NAMALWA (cell line): ENCODE measurements at regions not wholly inside any gene's neighbourhood (a gene's known extent, or its start where the extent isn't known, plus 50 kb on each side); places are given as distances from the start of the nearest gene placed in this dataset.

ENCODE experiments used
- DNase-seq: peaks from one replicate; pipeline ENCODE4 v3.0.0-alpha.2; 2015; ENCODE audit warnings: low spot score

DNA sequence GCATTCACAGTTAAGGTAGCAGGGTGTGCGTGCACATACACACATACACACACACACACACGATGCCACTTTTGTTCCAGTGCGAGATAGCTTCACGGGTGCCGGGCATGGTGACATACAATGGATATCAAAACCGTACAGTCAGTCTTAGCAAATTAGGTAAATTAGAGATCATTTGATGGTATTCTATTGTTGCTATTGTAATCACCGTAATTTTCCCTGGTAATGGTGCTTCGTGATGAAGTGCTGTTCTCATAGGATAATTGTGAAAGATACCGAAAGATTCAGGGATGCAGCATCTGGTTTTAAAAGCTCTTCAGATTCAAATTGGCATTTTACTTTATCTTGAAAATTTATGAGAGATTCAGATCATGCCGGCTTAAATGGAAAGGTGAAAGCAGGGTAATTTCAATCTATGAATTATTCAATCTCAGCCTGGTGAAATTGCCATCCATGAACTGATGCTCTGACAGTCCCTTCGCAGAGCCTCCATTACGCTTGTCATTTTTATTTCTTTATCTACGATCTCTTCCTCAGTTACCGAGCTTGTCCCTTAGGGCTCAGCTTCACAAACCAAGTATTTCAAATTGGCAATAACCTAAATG is 71.3 kb upstream of the SOX4 start:
- DNase-seq: no peak

DNA sequence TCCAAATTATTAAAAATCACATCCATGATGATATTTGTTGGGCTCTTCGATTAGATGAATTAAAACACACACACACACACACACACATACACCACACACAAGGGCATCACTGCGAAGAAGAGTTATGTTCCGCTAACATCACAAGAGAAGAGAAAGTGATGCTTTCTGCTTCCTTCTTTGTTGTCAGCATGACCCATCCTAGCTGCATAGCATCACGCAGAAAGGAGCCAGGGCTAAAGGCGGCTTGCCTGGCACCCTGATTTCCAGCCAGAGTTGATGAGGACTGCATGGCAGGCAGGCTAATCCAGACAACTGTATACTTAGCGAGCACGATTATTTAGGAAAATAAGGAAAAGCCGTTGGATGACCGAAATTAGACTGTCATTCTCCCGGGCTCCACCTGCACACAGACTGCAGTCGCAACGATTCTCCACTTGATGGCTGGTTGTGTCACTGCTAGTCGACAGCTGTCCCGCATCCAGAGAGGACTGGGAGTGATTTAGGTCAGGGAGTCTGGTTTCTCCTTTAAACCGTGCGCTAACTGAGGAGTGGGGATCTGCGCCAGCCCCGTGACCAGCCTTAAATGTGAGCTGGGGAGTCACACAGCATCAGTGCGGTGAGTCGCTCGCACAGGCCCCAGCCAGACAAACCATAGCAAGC is 70.6 kb upstream of the SOX4 start:
- no peak for DNase-seq

DNA sequence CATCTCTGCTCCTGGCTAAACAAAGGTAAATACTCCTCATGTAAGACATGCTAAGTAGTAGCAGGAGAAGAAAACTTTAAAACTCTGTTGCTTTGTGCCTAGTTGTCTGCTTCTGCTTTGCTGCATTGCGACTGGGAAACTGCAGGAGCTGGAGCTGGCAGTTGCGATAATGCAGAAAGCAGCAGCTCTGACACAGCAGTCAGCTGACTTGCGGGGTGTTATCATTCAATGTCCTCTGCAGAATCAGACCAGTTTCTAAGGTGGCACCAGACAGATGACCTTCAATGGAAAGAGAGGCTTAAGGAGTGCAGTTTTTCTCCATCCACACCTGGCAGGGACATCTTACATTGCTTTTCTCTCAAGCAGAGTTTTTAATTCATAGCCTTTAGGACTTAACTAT is 69.9 kb upstream of the SOX4 start:
- no peak for DNase-seq

DNA sequence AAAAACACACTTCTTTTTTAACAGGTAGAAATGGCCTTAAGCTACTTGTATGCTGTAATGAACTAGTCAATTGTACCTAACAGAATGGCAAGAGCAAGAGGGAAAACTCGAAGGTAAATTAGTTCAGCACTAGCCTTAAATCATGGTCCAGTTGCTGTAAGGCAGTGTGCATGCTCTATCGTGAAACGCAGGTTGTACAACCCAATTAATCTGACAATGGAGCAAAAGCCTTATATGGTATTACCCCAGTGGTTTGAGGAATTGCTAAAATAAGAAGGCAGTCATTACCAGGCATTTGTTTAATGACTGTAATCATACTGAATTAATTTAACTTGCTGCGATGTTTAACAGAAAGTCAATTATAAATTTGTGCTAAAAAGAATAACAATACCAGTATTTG is 69.3 kb upstream of the SOX4 start:
- DNase-seq: no peak

DNA sequence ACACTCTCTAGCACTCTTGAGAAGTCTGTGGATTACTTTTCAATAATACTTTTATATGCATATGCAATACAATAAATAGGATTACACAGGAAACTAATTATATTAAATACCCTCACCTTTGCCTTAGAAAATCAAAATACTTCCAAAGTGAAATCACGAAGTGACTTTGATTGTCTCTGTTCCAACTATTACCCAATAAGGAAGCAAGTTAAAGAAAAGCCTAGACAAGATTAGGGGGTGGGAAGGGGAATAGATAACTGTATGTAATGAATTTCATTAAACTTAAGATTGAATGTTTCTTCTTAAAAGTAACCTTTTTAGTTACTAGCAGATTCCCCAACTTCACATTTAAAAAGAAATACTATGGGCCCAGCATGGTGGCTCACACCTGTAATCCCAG is 66.6 kb upstream of the SOX4 start:
- DNase-seq: no peak

DNA sequence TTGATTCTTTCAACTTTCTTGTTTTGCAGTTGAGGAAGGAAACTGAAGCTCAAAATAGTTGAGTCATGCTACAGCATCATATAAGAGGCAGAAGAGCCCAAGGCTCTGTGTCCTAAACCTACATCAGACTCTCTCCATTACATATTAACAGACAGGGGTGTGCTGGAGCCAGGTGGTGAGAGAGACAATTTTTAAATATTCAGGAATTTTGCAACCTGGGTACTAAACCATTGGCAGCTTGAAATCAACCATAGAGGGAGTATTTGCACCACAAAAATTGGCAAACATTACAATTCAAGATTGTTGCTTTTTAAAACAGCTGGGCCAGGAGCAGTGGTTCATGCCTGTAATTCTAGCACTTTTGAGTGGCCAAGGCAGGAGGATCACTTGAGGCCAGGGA is 65.8 kb upstream of the SOX4 start:
- no peak for DNase-seq

DNA sequence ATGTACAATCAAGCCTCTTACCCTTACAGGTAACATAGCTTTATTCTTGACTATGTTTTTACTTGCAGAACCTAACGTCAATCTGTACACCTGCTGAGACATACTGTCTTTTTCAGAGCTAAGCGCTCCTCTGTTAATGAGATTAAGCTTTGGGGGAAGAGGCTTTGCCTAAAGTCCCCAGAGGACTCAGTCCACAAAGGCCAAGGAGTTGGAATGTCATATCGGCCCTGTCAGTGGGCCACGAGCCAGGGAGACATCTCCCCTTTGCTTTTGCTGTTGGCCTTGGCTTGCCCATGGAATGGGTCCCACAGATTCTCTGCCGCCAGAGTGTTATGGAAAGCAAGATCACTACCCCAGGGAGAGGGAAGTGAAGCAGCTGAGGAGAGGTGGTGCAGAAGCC is 64.1 kb upstream of the SOX4 start:
- no peak for DNase-seq

DNA sequence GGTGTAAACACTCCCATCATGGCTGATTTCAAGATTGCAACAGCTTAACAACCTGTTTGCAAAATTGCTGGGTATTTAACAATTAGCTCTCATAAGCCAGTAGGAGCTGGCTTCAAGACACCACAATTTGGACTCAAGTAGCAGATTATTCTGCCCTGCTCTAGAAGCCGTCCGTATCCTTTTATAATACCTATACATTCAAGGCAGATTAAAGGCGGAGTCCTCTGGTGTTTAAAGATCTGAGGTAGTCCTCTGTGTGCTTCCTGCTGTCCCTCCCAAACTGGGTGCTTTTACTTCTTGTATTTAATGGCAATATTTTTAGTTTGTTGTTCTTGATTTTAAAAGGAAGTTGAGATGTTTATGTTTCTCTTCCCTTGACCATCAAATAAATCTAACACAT is 62.2 kb upstream of the SOX4 start:
- no peak for DNase-seq

DNA sequence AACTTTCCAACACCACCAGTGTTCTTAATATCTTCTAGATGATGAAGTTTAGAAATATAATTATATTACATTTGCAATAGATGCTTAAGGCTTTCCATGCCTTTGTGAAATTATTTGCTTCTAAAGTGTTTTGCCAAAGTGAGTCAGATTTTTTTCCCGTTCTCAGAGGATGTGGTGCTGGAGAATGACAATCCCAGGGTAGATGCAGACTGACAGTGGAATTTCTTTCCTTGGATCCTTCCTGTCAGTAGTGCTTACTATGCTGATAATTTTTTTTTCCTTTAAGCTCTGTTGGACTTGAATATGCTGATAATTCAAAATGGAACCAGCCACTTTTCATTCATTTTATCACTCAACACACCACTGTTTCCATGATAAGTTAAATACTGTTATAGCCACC is 59.9 kb upstream of the SOX4 start:
- DNase-seq: no peak

DNA sequence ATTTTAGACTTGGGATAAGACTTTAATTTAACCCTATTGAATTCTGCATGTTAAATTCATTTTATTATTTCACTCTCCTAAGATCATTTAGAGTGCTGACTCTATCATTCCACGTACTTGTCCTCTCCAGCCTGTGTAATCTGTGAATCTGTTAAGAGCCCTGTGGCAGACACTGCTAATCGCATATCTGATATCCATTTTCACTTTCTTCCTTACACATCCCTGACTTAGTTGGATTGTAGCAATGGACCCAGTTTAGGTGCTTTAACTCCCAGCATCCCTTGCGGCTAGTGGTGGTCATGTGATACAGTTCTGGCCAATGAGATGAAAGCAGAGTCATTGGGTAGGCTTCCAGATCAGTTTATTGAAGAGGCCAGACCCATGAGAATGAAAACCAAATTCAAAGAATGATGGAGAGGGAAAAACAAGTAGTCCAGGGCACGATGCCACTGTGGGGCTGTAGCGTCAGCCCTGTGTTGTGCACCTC is 57.2 kb upstream of the SOX4 start:
- no peak for DNase-seq

DNA sequence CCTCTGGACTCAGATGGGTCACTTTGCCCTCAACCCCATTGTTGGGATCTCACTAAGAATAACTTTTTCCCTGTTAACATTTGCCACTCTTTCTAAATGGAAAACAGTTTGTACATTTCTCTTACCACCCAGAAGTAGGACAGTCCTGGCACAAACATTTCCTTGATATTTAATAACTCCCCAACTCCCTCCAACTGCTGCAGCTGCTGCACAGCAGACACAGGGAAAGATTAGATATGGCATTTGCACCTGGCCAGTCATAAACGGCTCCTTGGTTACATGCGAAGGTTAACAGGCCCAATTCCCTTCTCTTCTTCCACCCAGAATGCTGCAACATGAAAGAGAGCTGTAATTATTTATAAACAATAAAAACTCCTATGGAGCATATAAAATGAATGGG is 55.9 kb upstream of the SOX4 start:
- DNase-seq: no peak

DNA sequence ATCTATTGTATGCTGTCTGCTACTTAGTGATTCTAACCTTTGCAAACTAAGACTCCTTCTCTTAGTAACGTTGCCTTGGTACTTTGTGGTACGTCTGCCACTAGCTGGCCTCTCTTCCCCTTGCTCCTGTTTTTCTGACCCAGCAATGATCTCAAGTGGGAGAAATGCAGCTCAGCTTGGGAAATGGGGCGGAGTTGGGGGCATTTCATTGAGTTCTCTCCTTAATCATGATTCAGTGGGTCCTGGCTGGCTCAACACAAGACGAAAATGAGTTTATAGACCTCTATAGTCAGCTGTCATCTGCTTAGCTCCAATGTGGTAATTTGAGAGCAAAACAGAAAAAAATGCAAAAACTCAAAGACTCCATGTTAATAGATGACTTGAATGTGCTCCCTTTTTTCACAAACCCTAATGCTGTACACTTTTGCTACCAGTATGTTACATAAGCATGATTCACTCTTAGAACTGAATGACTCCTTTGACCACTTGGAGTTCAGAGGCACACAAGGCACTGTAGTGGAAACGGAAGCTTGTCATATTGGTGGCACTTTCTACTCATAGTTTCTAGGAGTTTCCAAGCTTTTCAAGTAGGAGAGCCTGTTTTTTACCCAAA is 55.3 kb upstream of the SOX4 start:
- DNase-seq: no peak

DNA sequence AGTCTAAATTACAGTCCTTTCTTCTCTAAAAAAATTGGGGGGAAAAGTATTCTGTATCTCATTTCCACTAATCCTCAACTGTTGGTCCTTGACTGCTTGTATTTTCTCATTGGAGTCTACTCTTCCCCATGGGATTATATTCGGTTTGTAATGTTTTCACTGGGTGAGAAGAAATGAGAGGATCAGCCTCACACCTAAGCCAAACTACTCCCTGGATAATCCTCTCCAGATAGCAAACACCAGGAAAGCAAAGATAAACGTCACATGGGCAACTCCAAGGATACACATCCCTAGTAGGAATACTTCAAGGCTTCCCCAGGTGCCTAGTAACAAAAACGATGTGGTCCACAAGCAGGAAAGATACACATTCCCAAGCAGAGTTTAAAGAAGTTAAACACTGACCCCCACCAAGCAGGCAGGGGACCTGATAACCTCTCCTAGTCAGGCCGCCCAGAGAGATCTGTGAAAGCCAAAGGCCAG is 53.9 kb upstream of the SOX4 start:
- DNase-seq: no peak
